Ishikawa (cell line): ENCODE measurements at regions not wholly inside any gene's neighbourhood (a gene's known extent, or its start where the extent isn't known, plus 50 kb on each side); places are given as distances from the start of the nearest gene placed in this dataset.

Experiments
- TCF12 ChIP-seq: IDR thresholded peaks from 2 replicates; pipeline ENCODE4 v1.6.1; 2012; ENCODE audit warnings: low read depth
- USF1 ChIP-seq: IDR thresholded peaks from 2 replicates; pipeline ENCODE4 v1.6.1; 2012

DNA sequence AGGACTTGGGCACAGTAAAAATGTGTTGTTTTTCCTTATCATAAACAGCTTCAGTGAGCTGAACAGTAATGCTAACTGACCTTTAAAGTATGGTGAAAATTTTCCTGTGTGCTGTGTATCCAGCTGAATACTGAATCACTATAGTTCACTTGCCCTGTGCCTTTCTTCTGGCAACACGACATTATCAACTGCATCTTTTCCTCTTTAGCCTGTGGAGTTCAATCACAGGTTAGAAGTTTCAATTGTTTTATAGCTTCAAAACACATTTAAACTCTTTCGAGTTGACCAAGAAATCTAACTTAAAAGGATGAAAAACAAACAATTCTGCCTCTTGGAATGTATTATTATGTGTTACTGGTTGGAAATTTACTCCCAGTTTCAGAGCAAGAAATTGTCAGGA lies 1120.7 kb upstream of the ALCAM start:
- TF ChIP-seq USF1 = no peak
- no peak for TF ChIP-seq TCF12
